ENCODE measurements at regions not wholly inside any gene's neighbourhood (a gene's known extent, or its start where the extent isn't known, plus 50 kb on each side); places are given as distances from the start of the nearest gene placed in this dataset.

GRCh38 chr3:193190146-193190786 is 50.8 kb upstream of the PLAAT1 start:
- intact Hi-C loops (cut with DNase I; ENCODE audit: low total_unique reads): no loop called here
- WGBS, 2 donors: 46 to 50% methylated on average over 2 of the region's 2 CpGs
- DNase-seq (ENCODE audit: low spot score in 2 of 2): no peak

More at GRCh38 chr3:193190146-193190786, 50.8 kb upstream of the PLAAT1 start:
- TF ChIP-seq, protein P1, sequence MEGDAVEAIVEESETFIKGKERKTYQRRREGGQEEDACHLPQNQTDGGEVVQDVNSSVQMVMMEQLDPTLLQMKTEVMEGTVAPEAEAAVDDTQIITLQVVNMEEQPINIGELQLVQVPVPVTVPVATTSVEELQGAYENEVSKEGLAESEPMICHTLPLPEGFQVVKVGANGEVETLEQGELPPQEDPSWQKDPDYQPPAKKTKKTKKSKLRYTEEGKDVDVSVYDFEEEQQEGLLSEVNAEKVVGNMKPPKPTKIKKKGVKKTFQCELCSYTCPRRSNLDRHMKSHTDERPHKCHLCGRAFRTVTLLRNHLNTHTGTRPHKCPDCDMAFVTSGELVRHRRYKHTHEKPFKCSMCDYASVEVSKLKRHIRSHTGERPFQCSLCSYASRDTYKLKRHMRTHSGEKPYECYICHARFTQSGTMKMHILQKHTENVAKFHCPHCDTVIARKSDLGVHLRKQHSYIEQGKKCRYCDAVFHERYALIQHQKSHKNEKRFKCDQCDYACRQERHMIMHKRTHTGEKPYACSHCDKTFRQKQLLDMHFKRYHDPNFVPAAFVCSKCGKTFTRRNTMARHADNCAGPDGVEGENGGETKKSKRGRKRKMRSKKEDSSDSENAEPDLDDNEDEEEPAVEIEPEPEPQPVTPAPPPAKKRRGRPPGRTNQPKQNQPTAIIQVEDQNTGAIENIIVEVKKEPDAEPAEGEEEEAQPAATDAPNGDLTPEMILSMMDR (IDR thresholded peaks at IDR 0.05): no peak
- no peak for TF ChIP-seq POLR2A (IDR thresholded peaks at IDR 0.05)
- no peak overlapping the region for H3K4me3 ChIP-seq (ENCODE audit: low read depth, poor library complexity, severe bottlenecking)
